Astrocyte (in vitro differentiated cells and primary cell): ENCODE measurements at regions not wholly inside any gene's neighbourhood (a gene's known extent, or its start where the extent isn't known, plus 50 kb on each side); places are given as distances from the start of the nearest gene placed in this dataset.

Source experiments
- EZH2 ChIP-seq: IDR thresholded peaks from 2 replicates; pipeline ENCODE4 v1.6.1; 2012; ENCODE audit warnings: mild to moderate bottlenecking, low read length, inconsistent platforms; ENCODE audit not compliant: insufficient read depth
- TF ChIP-seq, protein P1 (sequence below): IDR thresholded peaks from 2 replicates; pipeline ENCODE4 v1.5.1; 2011; ENCODE audit warnings: low read depth, mild to moderate bottlenecking, inconsistent platforms, low read length, moderate library complexity; ENCODE audit not compliant: insufficient read depth

DNA sequence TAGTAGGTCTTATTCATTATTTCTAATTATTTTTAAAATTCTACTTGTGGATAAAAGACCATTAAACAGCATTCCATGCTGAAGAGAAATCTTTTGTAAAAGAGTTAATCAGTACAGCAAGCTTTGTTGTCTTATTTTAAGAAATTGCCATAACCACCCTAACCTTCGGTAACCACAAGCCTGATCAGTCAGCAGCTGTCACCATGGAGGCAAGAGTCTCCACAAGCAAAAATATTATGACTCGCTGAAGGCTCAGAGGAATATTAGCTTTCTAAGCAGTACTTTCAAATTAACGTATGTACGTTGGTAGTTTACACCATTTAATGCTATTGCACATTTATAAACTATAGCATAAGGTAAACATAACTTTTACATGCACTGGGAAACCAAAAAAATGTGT, 650.5 kb upstream of the LINC00305 start:
- TF ChIP-seq, protein P1, sequence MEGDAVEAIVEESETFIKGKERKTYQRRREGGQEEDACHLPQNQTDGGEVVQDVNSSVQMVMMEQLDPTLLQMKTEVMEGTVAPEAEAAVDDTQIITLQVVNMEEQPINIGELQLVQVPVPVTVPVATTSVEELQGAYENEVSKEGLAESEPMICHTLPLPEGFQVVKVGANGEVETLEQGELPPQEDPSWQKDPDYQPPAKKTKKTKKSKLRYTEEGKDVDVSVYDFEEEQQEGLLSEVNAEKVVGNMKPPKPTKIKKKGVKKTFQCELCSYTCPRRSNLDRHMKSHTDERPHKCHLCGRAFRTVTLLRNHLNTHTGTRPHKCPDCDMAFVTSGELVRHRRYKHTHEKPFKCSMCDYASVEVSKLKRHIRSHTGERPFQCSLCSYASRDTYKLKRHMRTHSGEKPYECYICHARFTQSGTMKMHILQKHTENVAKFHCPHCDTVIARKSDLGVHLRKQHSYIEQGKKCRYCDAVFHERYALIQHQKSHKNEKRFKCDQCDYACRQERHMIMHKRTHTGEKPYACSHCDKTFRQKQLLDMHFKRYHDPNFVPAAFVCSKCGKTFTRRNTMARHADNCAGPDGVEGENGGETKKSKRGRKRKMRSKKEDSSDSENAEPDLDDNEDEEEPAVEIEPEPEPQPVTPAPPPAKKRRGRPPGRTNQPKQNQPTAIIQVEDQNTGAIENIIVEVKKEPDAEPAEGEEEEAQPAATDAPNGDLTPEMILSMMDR: no peak
- TF ChIP-seq EZH2: no peak
